LNCaP clone FGC (cell line): ENCODE measurements at regions not wholly inside any gene's neighbourhood (a gene's known extent, or its start where the extent isn't known, plus 50 kb on each side); places are given as distances from the start of the nearest gene placed in this dataset.
"Not testable (repeated sequence)": the region's sequence is repeated elsewhere in the genome, so short reads cannot be mapped to it uniquely, and the experiment has no call there.

Experiments used
- DNase-seq: peaks from one replicate; pipeline ENCODE4 v3.0.0-alpha.2; 2011; ENCODE audit warnings: low read depth
- H3K4me3 ChIP-seq: 2 replicates; pipeline ENCODE4 v1.5.1; 2011; ENCODE audit warnings: mild to moderate bottlenecking, low read depth, low read length, control low read depth
- TF ChIP-seq, protein P1 (sequence below): IDR thresholded peaks from 2 replicates; pipeline ENCODE4 v1.5.1; 2012; ENCODE audit warnings: mild to moderate bottlenecking; ENCODE audit not compliant: control insufficient read depth, insufficient read depth; ENCODE audit errors: extremely low read depth

GRCh38 chrX:91257388-91257787, 177.3 kb upstream of the PABPC5 start:
- DNase-seq = no peak
- TF ChIP-seq, protein P1, sequence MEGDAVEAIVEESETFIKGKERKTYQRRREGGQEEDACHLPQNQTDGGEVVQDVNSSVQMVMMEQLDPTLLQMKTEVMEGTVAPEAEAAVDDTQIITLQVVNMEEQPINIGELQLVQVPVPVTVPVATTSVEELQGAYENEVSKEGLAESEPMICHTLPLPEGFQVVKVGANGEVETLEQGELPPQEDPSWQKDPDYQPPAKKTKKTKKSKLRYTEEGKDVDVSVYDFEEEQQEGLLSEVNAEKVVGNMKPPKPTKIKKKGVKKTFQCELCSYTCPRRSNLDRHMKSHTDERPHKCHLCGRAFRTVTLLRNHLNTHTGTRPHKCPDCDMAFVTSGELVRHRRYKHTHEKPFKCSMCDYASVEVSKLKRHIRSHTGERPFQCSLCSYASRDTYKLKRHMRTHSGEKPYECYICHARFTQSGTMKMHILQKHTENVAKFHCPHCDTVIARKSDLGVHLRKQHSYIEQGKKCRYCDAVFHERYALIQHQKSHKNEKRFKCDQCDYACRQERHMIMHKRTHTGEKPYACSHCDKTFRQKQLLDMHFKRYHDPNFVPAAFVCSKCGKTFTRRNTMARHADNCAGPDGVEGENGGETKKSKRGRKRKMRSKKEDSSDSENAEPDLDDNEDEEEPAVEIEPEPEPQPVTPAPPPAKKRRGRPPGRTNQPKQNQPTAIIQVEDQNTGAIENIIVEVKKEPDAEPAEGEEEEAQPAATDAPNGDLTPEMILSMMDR = no peak
- H3K4me3 ChIP-seq = no peak overlapping the region

DNA sequence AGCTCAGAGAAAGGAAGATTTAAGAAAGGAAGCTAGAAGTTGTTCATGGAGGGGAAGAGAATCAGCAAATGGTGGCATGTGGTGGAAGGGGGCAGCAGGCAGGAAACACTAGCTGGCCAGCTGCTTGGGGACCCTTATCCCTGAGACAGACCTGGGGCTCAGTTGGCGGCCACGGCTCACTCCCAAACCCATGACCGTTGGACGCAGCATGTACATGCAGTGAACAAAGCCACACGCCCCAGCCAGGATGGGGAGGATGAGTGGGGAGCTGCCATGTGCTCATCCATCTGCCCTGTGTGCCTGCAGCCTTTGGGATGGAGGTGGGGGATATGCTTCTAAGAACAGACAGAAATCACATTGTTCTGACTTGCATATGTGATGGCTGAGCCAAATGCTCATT, 155.2 kb upstream of the PABPC5 start:
- H3K4me3 ChIP-seq = no peak overlapping the region
- TF ChIP-seq, protein P1 = no peak

DNA sequence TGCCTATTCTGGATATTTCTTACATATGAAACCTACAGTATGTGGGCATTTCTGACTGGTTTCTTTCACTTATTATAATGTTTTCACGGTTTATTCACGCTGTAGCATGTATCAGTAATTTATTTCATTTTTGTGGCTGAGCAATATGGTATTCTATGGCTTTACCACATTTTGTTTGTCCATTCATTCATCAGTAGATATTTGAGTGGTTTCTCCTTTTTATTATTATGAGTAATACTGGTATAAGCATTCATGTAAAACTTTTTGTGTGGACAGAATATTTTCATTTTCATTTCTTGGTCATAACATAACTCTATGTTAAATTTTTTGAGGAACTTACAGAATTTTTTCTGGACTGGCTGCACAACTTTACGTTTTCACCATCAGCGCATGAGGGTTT, 122.7 kb upstream of the PABPC5 start:
- H3K4me3 ChIP-seq = no peak overlapping the region

More for the DNA sequence above, 155.2 kb upstream of the PABPC5 start:
- no peak for DNase-seq

DNA sequence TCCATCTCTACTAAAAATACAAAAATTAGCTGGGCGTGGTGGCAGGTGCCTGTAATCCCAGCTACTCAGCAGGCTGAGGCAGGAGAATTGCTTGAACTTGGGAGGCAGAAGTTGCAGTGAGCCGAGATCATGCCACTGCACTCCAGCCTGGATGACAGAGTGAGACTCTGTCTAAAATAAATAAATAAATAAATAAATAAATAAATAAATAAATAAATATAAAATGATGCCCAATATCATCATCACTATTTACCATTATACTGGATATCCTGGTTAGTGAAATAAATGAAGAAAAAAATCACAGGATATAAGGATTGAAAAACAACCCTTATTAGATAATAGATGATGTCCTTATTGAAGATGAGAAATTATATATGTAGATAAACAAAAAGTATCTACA, 115.8 kb upstream of the PABPC5 start:
- DNase-seq, H3K4me3 ChIP-seq: not testable (repeated sequence)

More for the DNA sequence above, 122.7 kb upstream of the PABPC5 start:
- no peak for DNase-seq
- TF ChIP-seq, protein P1 = no peak

GRCh38 chrX:91331476-91331875, 103.2 kb upstream of the PABPC5 start:
- peak; percentile 89 for DNase-seq
- H3K4me3 ChIP-seq = no peak overlapping the region
- TF ChIP-seq, protein P1 = no peak
